ENCODE measurements at regions not wholly inside any gene's neighbourhood (a gene's known extent, or its start where the extent isn't known, plus 50 kb on each side); places are given as distances from the start of the nearest gene placed in this dataset.
"Not testable (repeated sequence)": the region's sequence is repeated elsewhere in the genome, so short reads cannot be mapped to it uniquely, and the experiment has no call there.

GRCh38 chr13:110971486-110971885 lies 56.6 kb upstream of the ANKRD10 start:
- Mint-ChIP-seq H3K4me3 (no peak overlapping the region), H3K27me3 (no peaks in the 10 kb centered on the region), H3K36me3 (no peaks in the 10 kb centered on the region), H3K9me3 (peaks cover 2 to 9% (median 5%) of the 10 kb centered on the region in 3 donors), H3K4me1 (no peaks in the 10 kb centered on the region), H3K27ac (no peak overlapping the region)

- H3K27me3 Mint-ChIP-seq: not testable (repeated sequence)
Measured at GRCh38 chr13:110967156-110967855, 52.4 kb upstream of the ANKRD10 start.

GRCh38 chr13:110965755-110966134 lies 50.9 kb upstream of the ANKRD10 start:
- peaks cover 10 to 37% (median 15%) of the 10 kb centered on the region in 3 donors for H3K9me3 Mint-ChIP-seq

More at GRCh38 chr13:110967156-110967855, 52.4 kb upstream of the ANKRD10 start:
- H3K9me3 Mint-ChIP-seq: peaks cover 8 to 27% (median 17%) of the 10 kb centered on the region in 3 donors
- not testable (repeated sequence) for H3K4me1 Mint-ChIP-seq, H3K36me3 Mint-ChIP-seq, H3K27ac Mint-ChIP-seq
- peak overlapping the region in 1 of 4 donors; percentile 49 for H3K4me3 Mint-ChIP-seq

GRCh38 chr13:110965038-110965754 lies 50.3 kb upstream of the ANKRD10 start:
- H3K27ac Mint-ChIP-seq: no peak overlapping the region
- H3K27me3 Mint-ChIP-seq: peaks cover 3% of the 10 kb centered on the region
- peak overlapping the region in 1 of 4 donors; percentile 76 for H3K4me3 Mint-ChIP-seq
- peaks cover 10 to 37% (median 15%) of the 10 kb centered on the region in 3 donors for H3K9me3 Mint-ChIP-seq
- H3K36me3 Mint-ChIP-seq: peaks cover 2% of the 10 kb centered on the region
- peaks cover 0 to 8% (median 0%) of the 10 kb centered on the region in 3 donors for H3K4me1 Mint-ChIP-seq

More at GRCh38 chr13:110965755-110966134, 50.9 kb upstream of the ANKRD10 start:
- Mint-ChIP-seq H3K36me3 (peaks cover 2% of the 10 kb centered on the region), H3K27me3 (peaks cover 3% of the 10 kb centered on the region), H3K4me3 (no peak overlapping the region), H3K4me1 (peaks cover 0 to 8% (median 0%) of the 10 kb centered on the region in 3 donors), H3K27ac (no peak overlapping the region)

Measured in IgD-negative memory B cell (primary cell).